ENCODE measurements at regions not wholly inside any gene's neighbourhood (a gene's known extent, or its start where the extent isn't known, plus 50 kb on each side); places are given as distances from the start of the nearest gene placed in this dataset.

DNA sequence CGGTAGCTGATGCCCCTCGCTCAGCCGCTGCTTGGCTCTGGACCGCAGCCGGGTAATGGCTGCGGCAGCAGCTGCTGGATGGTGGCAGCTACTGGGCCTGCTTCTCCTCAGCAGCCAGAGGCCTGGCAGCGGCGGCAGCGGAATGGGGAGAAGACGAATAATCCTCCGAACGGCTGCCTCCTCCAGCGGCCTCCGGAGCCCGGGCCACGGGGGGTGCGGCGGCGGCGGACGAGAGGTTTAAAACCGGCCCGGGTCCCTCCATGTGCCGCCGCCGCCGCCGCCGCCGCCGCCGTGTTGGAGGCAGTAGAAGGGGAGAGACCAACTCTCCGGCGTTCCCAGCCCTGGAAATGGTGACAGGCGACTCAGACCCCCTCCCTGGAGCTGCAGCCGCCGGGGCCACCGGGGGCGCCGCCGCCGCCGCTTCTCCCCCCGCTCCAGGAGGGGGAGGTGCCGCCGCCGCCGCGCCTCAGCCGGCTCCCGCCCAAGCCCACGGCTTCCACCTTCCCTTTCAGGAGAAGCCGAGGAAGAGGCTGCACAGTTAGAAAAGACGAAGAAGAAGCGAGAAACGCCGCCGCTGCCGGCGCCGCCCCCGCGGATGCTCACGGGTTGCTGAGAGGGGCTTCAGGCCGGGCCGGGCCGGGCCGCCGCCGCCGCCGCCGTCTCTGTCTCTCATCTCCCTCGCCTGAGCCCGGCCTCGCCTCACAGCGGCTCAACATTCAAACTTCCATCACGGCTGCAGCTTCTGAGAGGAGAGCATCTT lies 118.4 kb upstream of the PRSS3 start:
- H3K4me3 ChIP-seq (ENCODE audit: low read depth, low read length): peak overlapping the region; percentile 42
- DNase-seq (ENCODE audit: low read depth): no peak
- TF ChIP-seq, protein P1, sequence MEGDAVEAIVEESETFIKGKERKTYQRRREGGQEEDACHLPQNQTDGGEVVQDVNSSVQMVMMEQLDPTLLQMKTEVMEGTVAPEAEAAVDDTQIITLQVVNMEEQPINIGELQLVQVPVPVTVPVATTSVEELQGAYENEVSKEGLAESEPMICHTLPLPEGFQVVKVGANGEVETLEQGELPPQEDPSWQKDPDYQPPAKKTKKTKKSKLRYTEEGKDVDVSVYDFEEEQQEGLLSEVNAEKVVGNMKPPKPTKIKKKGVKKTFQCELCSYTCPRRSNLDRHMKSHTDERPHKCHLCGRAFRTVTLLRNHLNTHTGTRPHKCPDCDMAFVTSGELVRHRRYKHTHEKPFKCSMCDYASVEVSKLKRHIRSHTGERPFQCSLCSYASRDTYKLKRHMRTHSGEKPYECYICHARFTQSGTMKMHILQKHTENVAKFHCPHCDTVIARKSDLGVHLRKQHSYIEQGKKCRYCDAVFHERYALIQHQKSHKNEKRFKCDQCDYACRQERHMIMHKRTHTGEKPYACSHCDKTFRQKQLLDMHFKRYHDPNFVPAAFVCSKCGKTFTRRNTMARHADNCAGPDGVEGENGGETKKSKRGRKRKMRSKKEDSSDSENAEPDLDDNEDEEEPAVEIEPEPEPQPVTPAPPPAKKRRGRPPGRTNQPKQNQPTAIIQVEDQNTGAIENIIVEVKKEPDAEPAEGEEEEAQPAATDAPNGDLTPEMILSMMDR (conservative IDR thresholded peaks at IDR 0.05; ENCODE audit: low read depth, low read length): no peak

DNA sequence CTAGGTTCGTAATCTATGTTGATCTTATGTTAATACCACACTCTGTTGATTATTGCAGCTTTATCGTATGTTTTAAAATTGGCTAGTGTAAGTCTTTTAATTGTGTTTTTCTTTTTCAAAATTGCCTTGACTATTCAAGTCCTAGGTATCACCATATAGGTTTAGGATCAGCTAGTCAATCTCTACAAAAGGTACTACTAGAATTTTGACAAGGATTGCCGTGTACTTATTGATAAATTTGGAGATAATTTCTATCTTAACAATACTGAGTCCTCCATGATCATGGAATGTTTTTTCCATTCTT lies 117.9 kb upstream of the PRSS3 start:
- TF ChIP-seq, protein P1 (conservative IDR thresholded peaks at IDR 0.05; ENCODE audit: low read depth, low read length): no peak
- DNase-seq (ENCODE audit: low read depth): no peak
- no peak overlapping the region for H3K4me3 ChIP-seq (ENCODE audit: low read depth, low read length)

DNA sequence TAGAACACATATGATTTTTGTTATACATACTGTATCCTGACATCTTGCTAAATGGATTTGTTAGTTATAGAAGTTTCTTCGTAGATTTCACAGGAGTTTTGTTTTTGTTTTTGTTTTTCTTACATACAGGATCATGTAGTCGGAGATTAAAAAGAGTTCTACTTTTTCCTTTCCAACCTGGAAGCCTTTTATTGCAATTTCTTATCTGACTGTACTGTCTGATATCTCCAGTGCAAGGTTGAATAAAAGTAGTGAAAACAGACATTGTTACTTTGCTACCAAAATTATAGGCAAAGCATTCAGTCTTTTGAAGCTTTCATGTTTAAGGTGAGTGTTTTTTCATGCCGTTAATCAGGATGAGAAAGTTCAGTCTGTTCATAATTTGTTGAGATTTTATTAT lies 117.4 kb upstream of the PRSS3 start:
- TF ChIP-seq, protein P1 (conservative IDR thresholded peaks at IDR 0.05; ENCODE audit: low read depth, low read length): no peak
- no peak overlapping the region for H3K4me3 ChIP-seq (ENCODE audit: low read depth, low read length)

DNA sequence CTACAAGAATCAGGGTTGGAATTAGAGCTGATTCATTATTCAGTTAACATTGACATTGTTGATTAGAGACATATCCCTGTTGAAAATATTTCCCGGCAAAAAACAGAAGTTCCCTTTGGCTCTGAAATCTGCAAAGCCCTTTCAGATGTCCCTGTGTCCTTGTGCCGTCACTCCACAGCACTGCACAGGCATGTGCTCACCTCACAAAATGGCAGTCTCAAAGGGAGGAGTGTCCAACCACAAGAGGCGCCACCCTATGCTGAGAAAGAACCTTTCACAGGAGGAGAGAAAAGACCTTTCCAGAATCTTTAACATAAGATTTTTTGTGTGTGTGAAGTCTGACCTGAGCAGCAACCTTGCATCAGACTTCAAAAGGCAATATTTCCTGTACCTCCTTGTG lies 112.8 kb upstream of the PRSS3 start:
- DNase-seq (ENCODE audit: low read depth): no peak
- TF ChIP-seq, protein P1 (conservative IDR thresholded peaks at IDR 0.05; ENCODE audit: low read depth, low read length): no peak
- no peak overlapping the region for H3K4me3 ChIP-seq (ENCODE audit: low read depth, low read length)

More for the DNA sequence above, 117.4 kb upstream of the PRSS3 start:
- no peak for DNase-seq (ENCODE audit: low read depth)

DNA sequence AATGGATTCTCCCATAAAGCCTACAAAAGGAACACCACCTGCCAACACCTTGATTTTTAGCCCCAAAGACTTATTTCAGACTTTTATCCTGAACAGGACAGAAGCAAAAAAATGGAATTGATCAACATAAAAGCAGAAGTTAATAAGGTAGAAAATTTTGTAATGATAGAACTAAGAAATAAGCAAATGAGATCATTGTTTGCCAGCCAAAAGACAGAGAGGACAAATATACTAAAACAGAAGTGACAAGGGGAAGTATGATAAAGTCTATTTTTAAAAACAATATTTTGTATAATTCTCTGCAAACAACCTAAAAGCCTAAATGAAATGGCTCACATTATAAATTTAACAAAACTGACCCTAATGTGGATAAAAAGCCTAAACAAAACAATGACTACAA lies 110.5 kb upstream of the PRSS3 start:
- DNase-seq (ENCODE audit: low read depth): no peak
- no peak overlapping the region for H3K4me3 ChIP-seq (ENCODE audit: low read depth, low read length)
- TF ChIP-seq, protein P1 (conservative IDR thresholded peaks at IDR 0.05; ENCODE audit: low read depth, low read length): no peak

DNA sequence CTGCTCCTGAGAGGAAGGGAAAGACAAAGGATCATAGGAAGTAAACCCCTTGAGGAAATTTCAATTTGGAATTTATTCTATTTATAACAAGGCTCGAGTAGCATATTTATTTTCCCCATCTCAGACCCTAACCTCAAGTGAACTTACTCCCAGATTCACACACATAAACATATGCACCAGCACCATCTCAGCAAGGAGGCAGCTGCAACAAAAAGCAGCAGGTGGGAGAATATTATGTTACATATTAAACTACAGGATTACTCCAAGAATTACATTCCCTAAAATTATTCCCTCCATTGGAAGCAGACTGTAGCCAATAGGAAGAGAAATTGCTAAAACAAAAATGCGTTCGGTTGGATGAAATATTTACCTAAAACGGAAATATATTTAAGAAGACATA lies 108.4 kb upstream of the PRSS3 start:
- TF ChIP-seq, protein P1 (conservative IDR thresholded peaks at IDR 0.05; ENCODE audit: low read depth, low read length): no peak
- H3K4me3 ChIP-seq (ENCODE audit: low read depth, low read length): no peak overlapping the region
- no peak for DNase-seq (ENCODE audit: low read depth)

DNA sequence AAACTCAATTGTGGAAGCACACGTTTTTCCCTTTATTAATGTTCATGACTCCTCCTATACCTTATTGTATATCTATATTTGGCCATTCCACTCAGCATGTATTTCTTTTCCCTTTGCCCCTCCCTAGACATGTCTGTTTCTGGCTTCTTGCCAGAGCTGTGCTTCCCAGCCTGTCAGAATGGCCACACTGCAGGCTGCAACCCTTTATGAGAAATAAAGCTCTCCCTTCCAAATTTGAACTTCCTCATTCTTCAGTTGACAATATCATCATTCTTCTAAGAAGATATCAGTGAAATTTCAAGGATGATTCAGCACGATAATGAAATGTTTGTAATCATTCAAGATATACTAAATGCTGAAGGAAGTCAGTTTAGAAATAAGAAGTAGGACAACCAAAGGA lies 107.6 kb upstream of the PRSS3 start:
- TF ChIP-seq, protein P1 (conservative IDR thresholded peaks at IDR 0.05; ENCODE audit: low read depth, low read length): no peak
- H3K4me3 ChIP-seq (ENCODE audit: low read depth, low read length): no peak overlapping the region
- DNase-seq (ENCODE audit: low read depth): no peak

Data from epithelial cell of proximal tubule (primary cell).